ENCODE measurements at regions not wholly inside any gene's neighbourhood (a gene's known extent, or its start where the extent isn't known, plus 50 kb on each side); places are given as distances from the start of the nearest gene placed in this dataset.

- DNase-seq (ENCODE audit: low read depth in 2 of 2), result no peak
Measured at GRCh38 chr11:115724666-115725065, 220.5 kb upstream of the CADM1 start.

GRCh38 chr11:115722711-115723110 is 218.5 kb upstream of the CADM1 start:
- DNase-seq (ENCODE audit: low read depth in 2 of 2), result no peak

GRCh38 chr11:115721296-115721995 is 217.2 kb upstream of the CADM1 start:
- DNase-seq (ENCODE audit: low read depth in 2 of 2), result no peak

GRCh38 chr11:115720602-115721245 is 216.5 kb upstream of the CADM1 start:
- DNase-seq (ENCODE audit: low read depth in 2 of 2), result no peak

GRCh38 chr11:115718945-115719344 is 214.7 kb upstream of the CADM1 start:
- DNase-seq (ENCODE audit: low read depth in 2 of 2), result no peak

- no peak for DNase-seq (ENCODE audit: low read depth in 2 of 2)
Measured at GRCh38 chr11:115718106-115718505, 213.9 kb upstream of the CADM1 start.

GRCh38 chr11:115716601-115717529 is 212.7 kb upstream of the CADM1 start:
- no peak for DNase-seq (ENCODE audit: low read depth in 2 of 2)

- no peak for DNase-seq (ENCODE audit: low read depth in 2 of 2)
Measured at GRCh38 chr11:115716080-115716479, 211.9 kb upstream of the CADM1 start.

GRCh38 chr11:115715251-115715770 is 211.1 kb upstream of the CADM1 start:
- no peak for DNase-seq (ENCODE audit: low read depth in 2 of 2)

- DNase-seq (ENCODE audit: low read depth in 2 of 2), result no peak
Measured at GRCh38 chr11:115712296-115712695, 208.1 kb upstream of the CADM1 start.

GRCh38 chr11:115710980-115711379 is 206.8 kb upstream of the CADM1 start:
- no peak for DNase-seq (ENCODE audit: low read depth in 2 of 2)

- DNase-seq (ENCODE audit: low read depth in 2 of 2), result no peak
Measured at GRCh38 chr11:115710426-115710825, 206.2 kb upstream of the CADM1 start.

GRCh38 chr11:115709297-115709696 is 205.1 kb upstream of the CADM1 start:
- DNase-seq (ENCODE audit: low read depth in 2 of 2), result no peak

GRCh38 chr11:115707180-115707905 is 203.1 kb upstream of the CADM1 start:
- no peak for DNase-seq (ENCODE audit: low read depth in 2 of 2)

GRCh38 chr11:115706626-115707135 is 202.5 kb upstream of the CADM1 start:
- DNase-seq (ENCODE audit: low read depth in 2 of 2), result no peak

GRCh38 chr11:115705200-115705599 is 201.0 kb upstream of the CADM1 start:
- no peak for DNase-seq (ENCODE audit: low read depth in 2 of 2)

GRCh38 chr11:115700981-115701875 is 197.0 kb upstream of the CADM1 start:
- DNase-seq (ENCODE audit: low read depth in 2 of 2), result no peak

GRCh38 chr11:115700496-115700895 is 196.3 kb upstream of the CADM1 start:
- DNase-seq (ENCODE audit: low read depth in 2 of 2), result no peak

GRCh38 chr11:115699733-115700132 is 195.5 kb upstream of the CADM1 start:
- DNase-seq (ENCODE audit: low read depth in 2 of 2), result no peak

GRCh38 chr11:115699326-115699725 is 195.1 kb upstream of the CADM1 start:
- no peak for DNase-seq (ENCODE audit: low read depth in 2 of 2)

All from activated CD4-positive, alpha-beta T cell treated with anti-CD3 and anti-CD28 coated beads for 24 hours (primary cell).